GM12891 (cell line): ENCODE measurements at regions not wholly inside any gene's neighbourhood (a gene's known extent, or its start where the extent isn't known, plus 50 kb on each side); places are given as distances from the start of the nearest gene placed in this dataset.

Experiments
- POLR2A ChIP-seq: IDR thresholded peaks from 2 replicates; pipeline ENCODE4 v1.6.1; 2011; ENCODE audit warnings: low read depth, low read length, control low read depth
- POLR2AphosphoS5 ChIP-seq: IDR thresholded peaks from 2 replicates; pipeline ENCODE4 v1.6.1; 2011; ENCODE audit warnings: low read depth, low read length, control low read depth
- TAF1 ChIP-seq: IDR thresholded peaks from 2 replicates; pipeline ENCODE4 v1.6.1; 2011; ENCODE audit warnings: low read depth, low read length, control low read depth

- no peak for TF ChIP-seq POLR2AphosphoS5
- no peak for TF ChIP-seq TAF1
- no peak for TF ChIP-seq POLR2A
Measured at GRCh38 chr2:67627456-67628207, 230.5 kb downstream of the ETAA1 start.
